KBM-7 (cell line): ENCODE measurements at regions not wholly inside any gene's neighbourhood (a gene's known extent, or its start where the extent isn't known, plus 50 kb on each side); places are given as distances from the start of the nearest gene placed in this dataset.

Source experiments
- DNase-seq: peaks from one replicate; pipeline ENCODE4 v3.0.0-alpha.2; 2015
- in situ Hi-C: fragments of 300-500 bp; cut with MboI; formaldehyde crosslinking; loops from 2 replicates; pipeline ENCODE4 v1.14.3; 2020; ENCODE audit warnings: low sequenced_read_pairs, low pct_unique_long_range_greater_than_20kb, mixed read lengths

DNA sequence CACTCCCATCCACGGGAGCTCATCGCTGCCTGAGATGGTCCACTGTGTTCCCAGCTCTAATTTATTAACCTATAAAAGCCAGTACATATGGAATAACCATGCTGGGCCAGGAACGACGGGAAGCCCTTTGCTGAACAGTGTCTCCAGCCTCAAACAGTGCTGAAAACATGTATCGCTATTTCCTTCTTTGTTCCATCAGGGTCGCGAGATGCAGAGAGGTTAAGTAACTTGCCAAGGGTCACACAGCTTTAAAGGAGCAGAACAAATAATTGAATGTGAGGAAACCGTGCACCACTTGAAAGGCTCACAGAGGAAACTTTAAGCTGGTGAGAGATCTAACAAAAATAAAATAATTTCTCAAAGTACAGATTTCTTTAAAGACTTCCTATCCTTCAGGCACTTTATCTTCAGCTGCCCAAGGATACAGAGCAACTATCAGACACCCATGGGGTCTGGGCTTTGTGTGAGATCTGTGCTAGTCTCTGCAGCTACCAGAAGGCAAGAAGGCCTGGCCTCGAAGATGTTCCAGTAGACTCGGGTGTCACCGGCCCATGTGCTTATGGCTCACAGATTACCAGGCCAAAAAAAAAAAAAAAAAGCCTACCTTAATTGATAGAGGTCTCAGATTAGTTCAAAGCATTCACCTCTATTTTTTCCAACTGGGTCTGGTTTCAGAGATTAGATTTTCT is 207.8 kb upstream of the FOXF1 start:
- no peak for DNase-seq
- in situ Hi-C loops, result no loop called here

DNA sequence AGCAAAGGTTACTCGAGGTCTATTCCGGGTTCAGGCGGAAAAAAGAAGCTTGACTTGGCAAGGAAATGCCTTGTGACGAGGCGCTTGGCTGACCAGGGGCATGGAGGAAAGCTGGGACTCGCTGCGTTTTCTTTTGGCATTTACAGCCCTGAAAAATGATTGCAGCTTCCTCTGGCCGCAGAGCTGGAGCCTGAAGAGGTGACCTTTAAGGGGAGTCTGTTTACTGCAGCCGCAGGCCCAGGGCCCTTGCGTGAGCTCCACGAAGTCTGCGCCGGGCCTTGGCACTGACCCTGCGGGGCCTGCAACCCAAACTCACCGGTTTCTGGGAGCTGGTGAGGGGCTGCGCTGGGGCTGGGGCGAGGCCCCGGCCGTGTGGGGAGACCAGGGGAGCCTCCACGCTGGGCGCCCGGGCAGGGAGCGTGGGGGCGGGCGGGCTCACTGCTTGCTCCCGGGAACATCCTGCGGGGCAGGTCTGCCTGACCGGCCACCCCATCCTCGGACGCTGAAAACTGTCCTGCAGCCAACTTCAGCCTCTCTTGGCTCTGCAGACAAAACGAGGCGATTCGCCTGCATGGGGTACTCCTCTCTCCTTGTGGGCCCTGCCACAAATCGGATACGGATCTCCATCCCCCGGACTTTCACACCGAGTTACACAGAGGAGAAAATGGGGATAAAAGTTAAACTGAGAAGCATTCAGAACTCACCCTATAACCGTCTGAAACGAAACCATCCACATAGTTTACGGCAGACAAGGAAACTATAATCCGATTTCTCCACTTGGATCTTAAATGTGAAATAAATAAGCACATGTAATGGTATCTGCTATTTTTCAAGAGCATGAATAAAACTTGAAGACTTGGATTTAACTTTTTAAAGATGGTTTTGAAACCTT is 206.3 kb upstream of the FOXF1 start:
- in situ Hi-C loops, result no loop called here
- DNase-seq, result no peak

DNA sequence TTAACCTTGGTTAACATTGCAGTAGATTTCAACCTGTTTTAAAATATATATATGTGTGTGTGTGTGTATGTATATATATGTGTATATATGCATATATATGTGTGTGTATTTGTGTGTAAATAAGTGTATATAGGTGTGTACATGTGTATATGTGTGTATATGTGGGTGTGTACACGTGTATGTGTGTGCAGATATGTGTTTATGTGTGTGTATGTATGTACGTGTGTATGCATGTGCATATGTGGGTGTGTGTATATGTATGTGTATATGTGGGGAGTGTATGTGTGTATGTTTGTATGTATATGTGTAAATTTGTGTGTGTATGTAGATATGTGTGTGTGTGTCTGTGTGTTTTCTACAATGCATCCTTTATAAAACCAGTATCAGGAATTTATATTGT is 205.5 kb upstream of the FOXF1 start:
- in situ Hi-C loops, result no loop called here
- no peak for DNase-seq

DNA sequence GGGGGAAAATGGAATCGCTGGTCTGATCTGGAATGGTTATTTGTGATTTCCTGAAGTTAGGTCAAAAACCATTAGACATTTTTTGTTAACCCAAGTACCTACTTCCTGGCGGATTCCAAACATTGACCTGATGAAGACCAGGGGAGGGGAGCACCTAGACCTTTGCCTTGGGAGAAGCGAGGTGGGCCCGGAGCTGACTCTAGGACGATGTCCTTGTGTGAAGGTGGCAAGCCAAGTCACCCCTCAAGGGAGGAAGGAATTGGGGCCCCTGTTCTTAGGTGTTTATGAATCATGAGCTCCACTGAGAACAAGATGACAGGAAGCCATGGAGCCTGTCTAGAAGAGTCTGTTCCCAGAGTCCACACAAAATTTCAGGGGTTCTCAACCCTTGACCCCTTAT is 204.9 kb upstream of the FOXF1 start:
- in situ Hi-C loops, result no loop called here
- no peak for DNase-seq

DNA sequence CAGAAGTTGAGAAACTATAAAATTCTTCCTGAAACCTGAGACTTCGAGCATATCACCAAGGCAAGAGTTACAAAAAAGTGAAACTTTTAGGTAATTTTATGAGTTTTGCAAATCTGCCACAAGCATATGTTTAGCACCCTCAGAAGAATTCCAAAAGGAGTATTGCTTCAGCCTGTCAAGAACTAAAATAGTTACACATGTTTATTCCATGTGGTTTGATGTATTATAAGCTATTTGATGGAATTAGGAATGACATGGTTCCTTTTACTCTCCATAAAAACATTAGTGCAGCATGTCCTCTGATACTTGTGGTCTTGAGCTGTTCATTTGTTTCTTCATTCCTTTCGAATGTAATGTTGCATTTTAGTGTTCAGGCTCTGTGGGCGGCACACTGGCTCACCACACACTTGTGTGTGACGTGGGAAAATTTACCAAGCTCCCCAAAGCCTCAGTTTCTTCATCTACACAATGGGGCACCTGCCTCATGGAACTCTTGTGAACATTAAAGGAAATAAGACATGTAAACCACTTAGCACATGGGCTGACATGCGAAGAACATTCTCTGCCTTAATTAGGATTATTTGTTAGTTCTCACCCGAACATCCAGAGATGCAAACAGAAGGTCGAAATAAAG is 204.2 kb upstream of the FOXF1 start:
- in situ Hi-C loops, result no loop called here
- DNase-seq, result no peak

DNA sequence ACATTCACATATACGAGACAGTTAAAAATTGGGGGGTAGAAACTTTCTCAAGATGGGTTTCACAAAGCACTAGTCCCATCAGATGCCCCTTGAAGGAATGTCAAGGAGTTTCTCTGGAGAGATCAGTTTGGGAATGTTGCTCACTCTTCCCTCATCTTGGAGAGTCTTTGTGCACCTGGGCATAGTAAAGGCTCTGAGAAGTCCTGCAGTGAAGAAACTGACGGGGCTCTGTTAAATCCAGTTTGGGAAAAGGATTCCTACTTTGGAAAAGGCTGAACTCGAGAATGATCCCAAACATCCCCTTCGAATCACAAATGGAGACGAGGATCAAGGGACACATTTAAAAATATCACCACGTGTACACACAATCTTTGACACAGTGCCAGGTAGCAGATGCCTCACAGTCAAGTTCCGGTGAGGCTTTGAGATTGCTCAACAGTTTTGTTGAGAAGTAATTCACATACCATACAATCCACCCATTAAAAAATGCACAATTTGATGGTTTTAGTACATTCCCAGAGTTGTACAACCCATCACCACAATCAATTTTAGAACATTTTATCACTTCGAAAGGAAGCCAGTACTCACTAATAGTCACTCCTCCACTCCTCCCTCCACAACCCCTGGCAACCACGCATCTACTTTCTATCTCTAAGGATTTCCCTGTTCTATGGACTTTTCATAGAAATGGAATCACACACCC is 203.4 kb upstream of the FOXF1 start:
- no peak for DNase-seq
- in situ Hi-C loops, result no loop called here

DNA sequence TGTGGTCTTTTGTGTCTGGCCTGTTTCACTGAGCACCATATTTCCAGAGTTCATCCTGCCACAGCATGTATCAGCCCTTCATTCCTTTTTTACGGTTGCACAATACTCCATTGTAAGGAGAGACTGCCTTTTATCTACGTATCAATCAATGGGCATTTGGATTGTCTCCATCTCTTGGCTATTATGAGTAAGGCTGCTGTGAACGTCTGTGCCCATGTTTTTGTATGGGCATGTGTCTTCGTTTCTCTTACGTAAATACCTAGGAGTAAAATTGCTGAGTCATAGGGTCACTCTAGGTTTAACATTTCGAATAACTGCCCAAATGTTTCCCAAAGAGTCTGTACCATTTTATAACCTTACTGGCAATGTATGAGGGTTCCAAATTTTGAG is 202.8 kb upstream of the FOXF1 start:
- DNase-seq, result no peak
- in situ Hi-C loops, result no loop called here

DNA sequence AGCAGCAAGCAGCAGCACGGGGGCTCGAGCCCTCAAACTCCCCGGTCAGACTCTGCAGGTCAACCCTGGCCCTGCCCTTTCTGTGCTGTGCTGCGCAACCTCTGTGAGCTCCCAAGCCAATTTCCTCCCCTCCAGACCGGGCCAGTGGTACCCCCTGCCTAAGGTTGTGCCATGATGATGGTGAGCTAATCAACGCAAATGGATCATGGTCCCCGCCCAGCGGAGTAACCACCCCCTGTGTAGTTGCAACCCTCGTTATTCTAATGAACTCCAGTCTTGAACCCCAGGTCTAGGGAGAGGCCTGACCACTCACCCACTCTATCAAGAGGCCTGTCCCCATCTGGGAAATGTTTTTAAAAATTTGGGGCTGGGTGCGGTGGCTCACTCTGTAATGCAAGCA is 201.8 kb upstream of the FOXF1 start:
- no peak for DNase-seq
- in situ Hi-C loops, result no loop called here

DNA sequence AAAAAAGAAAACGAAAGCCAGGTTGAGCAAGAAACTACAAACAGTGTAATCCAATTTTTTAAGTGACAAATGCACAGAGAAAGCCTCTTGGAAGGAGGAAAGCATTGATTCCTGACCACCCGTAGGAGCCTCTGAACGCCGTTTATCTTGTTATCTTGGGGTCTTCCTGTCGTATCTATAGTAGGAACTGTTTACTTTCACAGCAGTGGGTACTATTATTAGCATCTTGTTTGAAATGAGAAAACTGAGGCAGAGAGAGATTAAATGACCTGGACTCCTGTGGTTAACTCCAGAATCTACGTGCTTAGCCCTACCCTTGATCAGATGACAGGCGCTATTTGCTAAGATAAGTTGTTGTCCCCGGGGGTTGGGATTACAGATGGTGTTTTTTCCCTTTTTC is 196.7 kb upstream of the FOXF1 start:
- in situ Hi-C loops, result no loop called here
- DNase-seq, result no peak

DNA sequence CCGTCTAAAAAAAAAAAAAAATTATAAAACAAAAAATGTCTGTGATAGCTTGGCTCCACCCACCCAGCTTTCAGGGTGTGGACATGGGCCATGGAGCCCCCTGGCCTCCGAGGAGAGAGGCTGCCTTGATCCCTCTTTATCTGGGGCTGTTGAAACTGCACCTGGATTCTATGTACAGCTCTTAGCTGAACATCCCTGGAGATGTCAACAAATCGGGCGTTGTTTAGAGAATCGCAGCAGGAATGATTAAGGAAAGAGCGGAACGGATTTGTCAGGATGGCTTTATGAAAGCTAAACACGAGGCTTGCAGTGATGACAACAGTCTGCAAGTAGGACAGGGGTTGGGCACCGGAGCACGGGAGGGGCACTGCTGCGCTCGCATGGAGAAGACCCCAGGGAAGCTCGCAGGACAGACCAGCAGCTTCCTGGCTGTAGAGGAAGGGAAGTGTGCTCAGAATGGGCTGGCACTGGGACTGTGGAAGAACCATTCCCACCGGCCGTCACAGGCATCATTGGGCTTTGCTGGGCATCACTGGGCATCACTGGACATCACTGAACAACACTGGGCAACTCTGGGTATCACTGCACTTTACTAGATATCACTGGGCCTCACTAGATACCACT is 195.8 kb upstream of the FOXF1 start:
- DNase-seq, result no peak
- in situ Hi-C loops, result no loop called here

DNA sequence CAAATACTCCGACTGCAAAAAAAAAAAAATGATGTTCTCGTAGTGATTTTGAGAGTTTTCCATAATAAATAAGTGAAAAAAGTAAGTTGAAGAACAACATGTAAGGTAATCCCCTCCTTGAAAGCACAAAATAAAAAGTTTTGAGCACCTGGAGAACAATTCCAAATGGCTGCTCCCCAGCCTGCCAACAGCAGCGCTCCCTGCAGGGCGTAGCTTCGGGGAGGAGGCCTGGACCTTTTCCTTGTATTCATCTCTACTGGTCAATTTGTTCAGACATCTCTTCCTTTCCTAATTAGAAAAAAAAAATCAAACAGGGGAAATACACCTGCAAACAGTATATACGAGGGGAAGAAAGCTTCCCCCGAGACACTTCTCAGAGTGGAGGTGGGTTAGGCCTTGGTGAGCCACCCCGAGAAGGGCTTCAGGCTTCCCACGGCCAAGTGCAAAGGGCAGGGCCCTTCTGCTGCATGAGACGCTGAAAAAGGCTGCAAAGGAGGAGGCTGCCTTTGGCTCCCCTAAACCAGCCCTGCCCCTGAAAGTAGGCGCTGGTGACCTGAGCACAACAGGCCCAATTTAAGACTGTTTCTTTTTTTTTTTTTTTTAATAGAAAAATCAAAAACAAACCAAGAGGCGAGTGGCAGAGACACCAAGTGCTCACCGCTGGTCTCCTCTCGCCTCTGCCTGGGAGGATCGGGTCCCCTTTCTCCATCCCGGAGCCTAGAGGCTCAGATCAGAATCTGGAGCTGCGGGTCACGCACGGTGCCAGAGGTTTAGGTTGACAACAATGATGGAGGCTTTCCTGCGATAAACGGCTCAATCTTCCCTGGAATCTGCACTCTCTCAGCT is 193.1 kb upstream of the FOXF1 start:
- in situ Hi-C loops, result no loop called here

DNA sequence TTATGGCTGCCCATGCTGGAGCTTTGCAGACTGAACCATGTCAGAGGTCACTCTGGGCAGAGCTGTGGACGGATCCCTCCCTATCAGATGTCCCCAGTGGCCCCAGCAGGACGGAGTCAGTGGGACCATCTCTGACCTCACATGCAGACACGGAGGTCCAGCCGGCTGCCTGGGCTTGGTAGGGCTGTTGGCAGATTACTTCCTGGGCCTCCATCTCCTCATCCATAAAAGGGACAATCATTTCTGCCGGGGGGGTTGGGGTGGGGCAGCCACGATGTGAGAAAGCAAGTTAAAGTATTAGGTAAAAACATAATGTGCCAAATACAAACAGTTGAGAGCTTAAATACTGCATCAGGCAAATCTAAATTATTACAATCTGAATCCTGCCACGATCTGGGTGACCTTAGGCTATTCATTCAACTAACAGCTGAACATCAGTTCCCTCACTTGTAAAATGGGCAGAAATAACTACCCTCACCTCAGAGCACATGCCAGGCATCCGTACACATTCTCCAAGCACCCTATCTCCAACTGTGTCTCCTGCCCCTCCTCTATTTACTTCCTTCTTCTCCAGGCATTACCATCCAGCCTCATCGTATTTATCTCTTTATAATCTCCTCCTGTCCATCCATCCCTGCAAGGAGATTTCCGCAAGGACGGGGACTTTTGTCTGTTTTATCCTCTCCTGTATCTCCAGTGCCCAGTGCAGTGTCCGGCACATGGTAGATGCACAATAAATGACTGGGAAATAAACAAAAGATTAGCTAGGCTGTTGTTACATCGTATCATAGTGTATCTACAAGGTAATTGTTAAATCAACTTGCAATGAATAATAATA is 192.3 kb upstream of the FOXF1 start:
- DNase-seq, result peak; percentile 53
- in situ Hi-C loops, result no loop called here

More for the DNA sequence above, 193.1 kb upstream of the FOXF1 start:
- no peak for DNase-seq

DNA sequence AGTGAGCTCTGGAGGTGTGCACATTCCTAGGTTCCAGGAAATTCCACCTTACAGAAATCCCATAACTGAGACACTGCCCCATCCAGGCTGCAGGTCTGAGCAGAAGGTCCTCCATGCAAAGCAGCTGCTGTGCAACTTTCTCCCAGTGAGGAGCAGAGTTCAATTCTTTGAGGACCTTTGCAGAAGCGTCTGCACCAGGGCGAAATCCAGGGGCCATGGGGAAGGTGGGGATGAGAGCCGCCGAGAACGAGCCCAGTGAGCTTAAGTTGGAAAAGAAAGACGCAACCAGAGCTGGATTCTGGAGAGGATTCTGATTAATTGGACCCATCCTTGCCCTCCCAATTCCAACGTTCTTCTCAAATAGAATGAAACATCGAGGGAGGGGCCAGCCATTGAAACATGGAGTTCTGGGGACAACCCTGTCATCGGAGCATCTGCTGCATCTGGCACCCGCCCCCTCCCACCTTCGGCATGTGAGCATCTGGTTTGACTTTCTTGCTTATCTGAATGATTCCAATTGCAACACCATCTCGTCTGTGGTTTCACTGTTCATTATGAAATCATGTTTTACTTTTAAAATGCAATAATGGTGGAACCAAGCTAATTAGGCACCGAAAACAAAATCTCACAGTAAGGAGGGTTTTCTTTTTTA is 190.6 kb upstream of the FOXF1 start:
- peak; percentile 23 for DNase-seq

DNA sequence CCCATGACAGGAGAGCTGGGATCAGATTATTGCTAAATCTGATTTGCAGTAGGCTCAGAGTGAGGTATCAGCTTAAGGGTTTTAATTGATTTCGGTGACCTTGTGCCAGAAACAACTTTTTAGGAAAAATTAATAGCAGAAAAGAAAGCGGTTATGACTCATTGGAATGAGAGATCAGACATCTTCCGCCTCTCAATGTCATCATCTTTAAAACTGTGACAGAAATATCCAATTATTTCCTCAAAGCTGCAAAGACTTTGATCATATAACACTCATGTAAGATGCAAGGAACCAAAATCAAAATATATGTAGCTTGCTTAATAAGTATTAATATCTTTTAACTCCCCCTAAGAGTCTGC is 190.1 kb upstream of the FOXF1 start:
- in situ Hi-C loops, result no loop called here

More for the DNA sequence above, 190.6 kb upstream of the FOXF1 start:
- in situ Hi-C loops, result no loop called here

DNA sequence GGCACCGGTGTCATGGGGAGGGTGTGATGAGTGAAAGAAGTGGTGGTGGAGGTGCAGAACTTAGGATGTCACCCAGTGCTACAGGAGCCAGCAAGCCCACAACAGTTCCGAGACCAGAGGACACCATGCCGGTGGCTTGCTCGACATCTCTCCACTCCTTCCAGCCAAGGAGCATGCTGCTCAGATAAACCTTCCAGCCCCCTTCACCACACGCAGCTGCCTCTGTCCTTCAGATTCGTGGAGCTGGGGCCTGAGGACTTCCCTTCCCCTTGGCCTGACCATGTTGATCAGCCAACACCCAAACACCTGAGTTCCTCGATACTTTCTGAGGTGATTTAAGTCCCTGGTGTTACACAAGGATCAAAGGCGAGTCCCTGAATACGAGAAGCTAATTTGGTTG is 188.8 kb upstream of the FOXF1 start:
- no peak for DNase-seq
- in situ Hi-C loops, result no loop called here

More for the DNA sequence above, 190.1 kb upstream of the FOXF1 start:
- DNase-seq, result no peak

DNA sequence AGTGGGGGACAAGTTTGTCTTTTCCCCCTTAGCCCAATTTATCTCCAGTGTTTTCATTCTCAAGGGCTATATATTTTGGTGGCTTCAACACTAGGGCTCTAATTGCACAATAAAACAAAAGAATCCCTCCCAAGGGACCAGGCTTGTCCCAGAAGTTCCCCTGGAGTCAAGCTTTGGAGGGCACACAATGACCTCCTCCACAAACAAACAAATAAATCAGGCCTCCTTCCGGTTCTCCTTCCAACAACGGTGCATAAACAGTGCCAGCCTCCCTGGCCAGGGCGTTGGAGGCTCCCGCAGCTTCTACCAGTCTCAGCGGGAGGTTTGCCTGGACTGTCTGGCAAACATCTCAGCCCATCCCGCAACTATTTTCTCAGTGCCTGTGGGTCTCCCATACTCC is 188.0 kb upstream of the FOXF1 start:
- in situ Hi-C loops, result no loop called here
- DNase-seq, result no peak

DNA sequence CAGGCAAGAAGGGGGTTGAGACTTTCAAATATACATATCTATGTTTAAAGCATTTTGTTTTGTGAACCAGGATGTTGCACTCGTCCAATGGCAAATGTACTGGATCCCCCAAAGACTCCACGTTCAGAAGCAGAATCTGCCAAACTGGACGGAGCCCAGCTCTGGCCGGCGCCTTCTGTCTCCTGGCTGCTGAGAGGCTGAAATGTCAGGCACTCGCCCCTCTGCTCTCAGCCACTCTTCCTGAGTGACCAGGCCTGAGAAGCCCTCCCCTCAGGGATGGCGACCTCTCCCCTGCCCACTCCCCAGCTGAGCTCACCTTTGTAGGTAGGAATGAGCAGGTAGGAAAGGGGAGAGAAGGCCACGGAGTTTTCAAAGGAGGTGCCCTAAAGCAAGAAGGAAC is 187.5 kb upstream of the FOXF1 start:
- in situ Hi-C loops, result no loop called here
- DNase-seq, result no peak
